Suprapubic skin (tissue), 3 donors: ENCODE measurements at regions not wholly inside any gene's neighbourhood (a gene's known extent, or its start where the extent isn't known, plus 50 kb on each side); places are given as distances from the start of the nearest gene placed in this dataset.

ENCODE experiments used
- CTCF ChIP-seq, 2 donors: fragments of 200-600 bp in 1 of 2; fragments of 450-650 bp in 1 of 2; sonication (generic) in 1 of 2; IDR thresholded peaks; one replicate each; pipeline ENCODE4 v1.5.1; 2016 to 2019; ENCODE audit warnings: antibody characterized with exemption in 2 of 2, mild to moderate bottlenecking in 1 of 2, moderate library complexity in 1 of 2
- POLR2AphosphoS5 ChIP-seq, 3 donors: sonication (generic); formaldehyde crosslinking; IDR thresholded peaks; one replicate each; pipeline ENCODE4 v1.6.1; 2017; ENCODE audit warnings: antibody characterized with exemption in 3 of 3

GRCh38 chr13:109918179-109918711, 131.9 kb upstream of the IRS2 start:
- TF ChIP-seq CTCF (IDR thresholded peaks at IDR 0.05): no peak
- no peak for TF ChIP-seq POLR2AphosphoS5 (IDR thresholded peaks at IDR 0.05)
